Esophagus muscularis mucosa (tissue), 4 donors: ENCODE measurements at regions not wholly inside any gene's neighbourhood (a gene's known extent, or its start where the extent isn't known, plus 50 kb on each side); places are given as distances from the start of the nearest gene placed in this dataset.

Experiments used
- CTCF ChIP-seq, 3 experiments: fragments of 200-600 bp in 2 of 3; fragments of 450-650 bp in 1 of 3; sonication (generic) in 2 of 3; IDR thresholded peaks; one replicate each; pipeline ENCODE4 v1.5.1; 2017 to 2019; ENCODE audit warnings: antibody characterized with exemption in 3 of 3, mild to moderate bottlenecking in 2 of 3, moderate library complexity in 1 of 3
- EP300 ChIP-seq: sonication (generic); formaldehyde crosslinking; IDR thresholded peaks from one replicate; pipeline ENCODE4 v1.6.1; 2017; ENCODE audit warnings: antibody characterized with exemption
- POLR2A ChIP-seq: fragments of 450-650 bp; IDR thresholded peaks from one replicate; pipeline ENCODE4 v1.6.1; 2017; ENCODE audit warnings: antibody characterized with exemption, moderate library complexity, mild to moderate bottlenecking, low read depth
- POLR2AphosphoS5 ChIP-seq, 2 donors: sonication (generic); formaldehyde crosslinking; IDR thresholded peaks; one replicate each; pipeline ENCODE4 v1.6.1; 2017; ENCODE audit warnings: antibody characterized with exemption in 2 of 2

GRCh38 chr11:45537614-45538013 is 127.8 kb downstream of the CHST1 start:
- TF ChIP-seq CTCF (IDR thresholded peaks at IDR 0.05) (no peak), EP300 (no peak), POLR2A (no peak), POLR2AphosphoS5 (IDR thresholded peaks at IDR 0.05) (no peak)
